NCI-H446 (cell line): ENCODE measurements at regions not wholly inside any gene's neighbourhood (a gene's known extent, or its start where the extent isn't known, plus 50 kb on each side); places are given as distances from the start of the nearest gene placed in this dataset.
"Not testable (repeated sequence)": the region's sequence is repeated elsewhere in the genome, so short reads cannot be mapped to it uniquely, and the experiment has no call there.

Experiments used
- DNase-seq, 2 experiments: peaks; one replicate each; lab custom pipeline; 2025; lab: John Stamatoyannopoulos, UW

GRCh38 chr15:23924686-23925085 is 237.6 kb upstream of the NDN start:
- no peak for DNase-seq

- no peak for DNase-seq
These were observed 267.8 kb upstream of the NDN start for GRCh38 chr15:23954931-23955330.

DNA sequence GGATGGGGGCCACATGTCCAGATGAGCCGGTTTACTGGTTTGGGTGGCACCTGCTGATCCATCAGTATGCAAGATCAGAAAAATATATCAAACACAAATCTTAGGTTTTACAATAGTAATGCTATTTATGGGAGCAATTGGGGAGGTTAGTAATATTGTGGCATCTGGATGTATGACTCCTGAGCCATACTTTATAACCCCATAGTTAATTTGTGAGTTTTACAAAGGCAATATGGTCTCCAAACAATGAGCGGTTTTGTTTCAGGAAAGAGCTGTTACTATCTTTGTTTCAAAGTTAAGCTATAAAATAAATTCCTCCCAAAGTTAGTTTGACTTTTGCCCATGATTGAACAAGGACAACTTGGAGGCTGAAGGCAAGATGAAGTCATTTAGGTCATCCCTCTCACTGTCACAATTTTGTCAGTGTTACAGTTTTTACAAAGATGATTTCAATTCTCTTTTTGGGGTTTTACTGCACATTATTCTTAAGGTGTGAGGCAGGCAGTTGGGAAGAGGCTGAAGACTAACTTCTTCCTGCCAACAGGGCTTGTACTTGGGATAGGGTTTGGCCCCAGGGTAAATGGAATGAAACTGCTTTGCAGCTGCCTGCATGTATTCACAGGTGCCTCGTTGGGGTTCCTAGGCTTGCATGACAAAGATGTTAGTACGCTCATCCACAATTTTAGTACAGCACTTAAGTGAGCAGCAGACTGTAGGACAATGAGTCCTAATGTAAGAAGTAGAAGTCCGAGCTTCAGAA is 296.6 kb upstream of the NDN start:
- DNase-seq, result no peak

GRCh38 chr15:23994273-23994672 is 307.2 kb upstream of the NDN start:
- no peak for DNase-seq

DNA sequence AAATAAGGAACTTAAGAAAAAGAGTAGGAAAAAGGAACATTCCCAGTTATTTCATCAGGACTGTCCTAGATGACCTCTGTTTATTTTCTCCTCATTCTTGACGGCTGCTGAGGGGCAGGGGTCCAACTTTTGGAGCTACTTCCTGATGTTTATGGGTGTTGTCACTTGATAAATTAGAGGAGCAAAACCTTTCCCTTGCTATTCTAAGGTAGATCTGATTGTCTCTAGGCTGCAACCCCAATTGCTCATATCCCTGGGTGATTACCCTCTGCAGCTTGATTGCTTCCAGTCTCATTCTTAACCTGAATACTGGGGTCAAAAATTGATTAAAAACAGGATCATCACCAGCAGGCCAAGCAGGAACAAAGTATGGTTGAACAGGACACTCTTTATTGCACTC is 311.0 kb upstream of the NDN start:
- no peak for DNase-seq

GRCh38 chr15:24008476-24008875 is 321.4 kb upstream of the NDN start:
- DNase-seq, result no peak

DNA sequence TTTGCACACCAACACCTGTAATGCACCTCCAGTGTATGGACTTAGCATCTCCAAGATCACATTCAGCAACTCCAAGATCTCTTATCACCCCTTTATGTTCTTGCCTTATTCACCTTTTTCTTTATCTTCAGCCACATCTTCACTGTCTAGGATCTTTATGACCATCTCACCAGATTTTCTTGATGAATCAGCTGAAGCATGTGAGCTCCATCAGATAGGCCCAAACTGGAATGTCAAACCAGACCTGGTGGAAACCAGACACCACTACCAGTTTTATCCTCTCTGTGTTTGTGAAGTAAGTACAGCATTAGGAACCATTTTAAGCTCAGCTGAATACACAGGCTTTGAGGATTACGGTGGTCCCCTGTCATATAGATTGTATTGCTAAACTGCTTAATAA is 330.4 kb upstream of the NDN start:
- DNase-seq, result no peak

DNA sequence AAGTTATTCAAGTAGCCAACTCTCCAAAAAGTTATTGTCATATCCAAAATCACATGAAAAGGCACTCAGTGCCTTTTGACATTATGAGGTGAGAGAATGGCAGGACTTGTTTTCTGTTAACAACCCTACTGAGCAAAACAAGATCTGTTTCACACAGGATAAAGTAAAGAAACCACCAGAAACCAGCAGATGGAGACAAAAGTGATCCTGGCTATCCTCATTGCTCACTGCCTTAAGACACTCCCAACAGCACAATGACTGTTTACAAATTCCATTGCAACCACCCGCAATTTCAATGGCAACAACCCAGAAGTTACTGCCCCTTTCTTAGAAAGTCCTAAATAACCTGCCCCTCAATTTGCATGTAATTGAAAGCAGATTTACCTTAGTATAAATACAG is 352.6 kb upstream of the NDN start:
- no peak for DNase-seq

- DNase-seq, result no peak
These were observed 367.6 kb upstream of the NDN start for GRCh38 chr15:24054547-24055245.

- DNase-seq, result no peak
These were observed 380.8 kb upstream of the NDN start for GRCh38 chr15:24067733-24068501.

DNA sequence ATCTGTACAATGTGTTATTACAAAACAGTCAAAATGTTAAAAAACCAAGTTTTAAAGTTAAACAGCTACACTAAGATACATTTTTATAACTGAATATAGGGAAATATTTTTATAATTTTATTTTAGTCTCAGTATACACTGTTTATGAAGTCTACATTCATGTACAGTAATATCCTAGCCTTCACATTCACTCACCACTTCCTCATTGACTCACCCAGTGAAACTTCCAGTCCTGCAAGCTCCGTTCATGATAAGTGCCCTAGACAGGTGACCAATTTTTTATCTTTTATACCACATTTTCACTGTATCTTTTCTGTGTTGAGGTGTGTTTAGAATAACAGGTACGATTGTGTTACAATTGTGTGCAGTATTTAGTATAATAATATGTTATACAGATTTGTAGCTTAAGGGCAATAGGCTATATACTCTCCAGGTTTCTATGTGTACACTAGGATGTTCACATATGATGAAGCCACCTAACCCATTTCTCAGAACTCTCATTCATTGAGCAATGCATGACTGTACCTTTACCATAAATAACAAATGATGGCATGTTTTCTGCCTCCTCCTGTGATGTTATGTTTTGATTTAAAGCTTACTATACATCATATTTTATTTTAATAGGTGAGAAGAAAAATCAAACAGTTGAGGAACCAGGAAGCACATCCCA is 388.4 kb upstream of the NDN start:
- no peak for DNase-seq

DNA sequence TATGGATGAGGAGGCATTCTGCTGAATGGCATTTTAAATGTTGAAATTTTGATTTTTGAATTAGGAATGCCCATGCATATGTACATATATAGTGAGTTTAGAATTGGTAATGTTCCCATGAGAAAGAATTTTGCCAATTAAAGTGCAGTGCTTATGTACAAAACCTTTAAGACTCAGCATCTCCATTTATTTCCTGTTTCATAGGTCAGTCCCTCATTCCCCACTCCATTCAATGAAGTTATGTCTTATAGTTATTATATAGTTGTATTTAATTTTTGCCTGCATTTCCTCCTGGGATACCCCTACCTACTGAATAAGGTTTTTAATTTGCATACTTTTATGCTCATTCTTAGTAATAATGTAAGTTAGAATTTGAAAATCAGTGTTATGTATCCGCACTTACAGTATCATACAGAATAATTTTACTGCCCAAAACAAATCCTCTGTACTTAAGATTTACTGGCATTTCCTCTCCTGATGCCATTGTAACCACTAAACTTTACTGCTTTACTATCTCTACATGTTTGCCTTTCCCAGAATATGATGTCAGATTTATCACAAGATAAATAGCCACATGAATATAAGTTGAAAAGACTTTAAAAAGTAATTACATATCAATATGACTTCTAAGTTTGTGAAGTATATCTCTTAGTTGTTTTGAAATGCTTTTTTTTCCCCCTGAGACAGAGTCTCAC is 389.1 kb upstream of the NDN start:
- no peak for DNase-seq

DNA sequence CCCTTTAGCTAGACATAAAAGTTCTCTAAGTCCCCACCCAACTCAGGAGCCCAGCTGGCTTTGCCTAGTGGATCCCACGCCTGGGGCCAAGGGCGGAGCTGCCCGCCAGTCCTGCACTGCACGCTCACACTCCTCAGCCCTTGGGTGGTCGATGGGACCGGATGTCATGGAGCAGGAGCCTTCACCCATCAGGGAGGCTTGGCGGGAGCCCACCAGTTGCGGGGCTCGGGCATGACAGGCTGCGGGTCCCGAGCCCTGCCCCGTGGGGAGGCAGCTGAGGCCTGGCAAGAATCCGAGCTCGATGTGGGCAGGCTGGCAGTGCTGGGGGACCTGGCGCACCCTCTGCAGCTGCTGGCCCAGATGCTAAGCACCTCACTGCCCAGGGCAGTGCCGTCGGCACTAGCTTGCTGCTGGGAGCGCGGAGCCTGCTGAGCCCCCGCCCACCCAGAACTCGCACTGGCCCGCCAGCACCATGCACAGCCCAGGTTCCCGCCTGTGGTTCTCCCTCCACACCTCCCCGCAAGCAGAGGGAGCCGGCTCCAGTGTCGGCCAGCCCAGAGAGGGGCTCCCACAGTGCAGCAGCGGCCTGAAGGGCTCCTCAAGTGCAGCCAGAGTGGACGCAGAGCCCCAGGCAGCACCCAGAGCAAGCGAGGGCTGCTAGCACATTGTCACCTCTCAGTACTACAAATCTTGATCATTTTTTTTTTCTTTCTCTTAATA is 391.4 kb upstream of the NDN start:
- DNase-seq, result no peak

GRCh38 chr15:24088941-24089340 is 401.8 kb upstream of the NDN start:
- DNase-seq, result not testable (repeated sequence)

- not testable (repeated sequence) for DNase-seq
These were observed 414.4 kb upstream of the NDN start for GRCh38 chr15:24101503-24101902.

- not testable (repeated sequence) for DNase-seq
These were observed 420.4 kb upstream of the NDN start for GRCh38 chr15:24107524-24107923.

DNA sequence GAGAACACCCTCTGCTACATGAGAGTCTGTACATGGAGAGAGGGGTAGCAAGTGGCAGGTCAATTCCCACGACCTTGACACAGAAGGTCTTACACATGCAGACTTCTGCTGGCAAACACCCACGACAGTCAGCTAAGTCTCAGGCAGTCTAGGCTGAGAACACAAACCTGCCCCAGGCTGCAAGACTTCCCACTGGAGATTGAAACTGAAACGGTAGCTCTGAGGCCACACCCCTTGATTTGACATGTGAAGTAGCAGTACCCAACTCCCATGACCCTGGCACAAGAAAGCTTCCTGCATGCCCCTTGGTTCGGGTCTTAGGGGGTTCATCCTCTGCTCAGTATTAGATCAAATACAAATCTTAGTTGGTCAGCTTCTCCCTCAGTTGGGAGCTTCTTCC is 420.8 kb upstream of the NDN start:
- DNase-seq, result not testable (repeated sequence)

GRCh38 chr15:24108349-24108748 is 421.2 kb upstream of the NDN start:
- not testable (repeated sequence) for DNase-seq

DNA sequence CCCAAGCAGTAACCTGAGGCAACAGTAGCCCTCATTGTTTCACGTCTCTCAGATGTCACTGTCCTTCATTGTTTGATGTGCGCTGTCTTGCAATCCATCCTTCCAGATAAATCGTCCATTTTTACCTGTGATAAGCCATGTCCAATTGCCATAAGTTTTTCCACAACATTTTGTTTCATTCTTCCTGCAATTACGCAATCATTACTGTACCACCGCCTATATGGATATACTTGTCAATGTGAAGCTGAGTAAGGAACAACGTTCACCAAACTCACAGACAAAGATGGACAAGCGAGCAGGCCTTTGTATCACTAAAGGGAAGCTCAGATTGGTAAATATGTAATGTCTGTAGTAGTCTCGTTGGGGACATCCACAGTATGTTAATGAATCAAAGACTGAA is 452.5 kb upstream of the NDN start:
- not testable (repeated sequence) for DNase-seq

- not testable (repeated sequence) for DNase-seq
These were observed 458.0 kb upstream of the NDN start for GRCh38 chr15:24145070-24145469.

DNA sequence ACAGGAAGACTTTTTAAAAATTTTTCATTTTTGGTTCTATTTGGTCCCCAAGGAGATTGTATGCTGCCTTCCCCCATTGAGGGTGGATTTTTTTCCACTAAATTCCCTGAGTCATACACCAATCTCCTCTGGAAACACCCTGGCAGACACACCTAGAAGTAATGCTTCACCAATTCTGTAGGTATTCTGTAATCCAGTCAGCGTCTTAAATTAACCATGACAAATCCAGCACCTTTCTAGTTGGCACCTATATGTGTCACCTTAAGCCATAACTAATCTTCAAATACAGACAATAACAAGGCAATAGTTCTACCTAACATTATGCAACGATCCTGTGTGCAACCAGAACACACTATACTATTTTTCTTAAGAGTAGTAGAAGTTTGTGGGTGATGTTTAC is 459.1 kb upstream of the NDN start:
- no peak for DNase-seq
